Fibroblast of mammary gland (primary cell): ENCODE measurements at regions not wholly inside any gene's neighbourhood (a gene's known extent, or its start where the extent isn't known, plus 50 kb on each side); places are given as distances from the start of the nearest gene placed in this dataset.

Source experiments
- DNase-seq: peaks from one replicate; pipeline ENCODE4 v3.0.0-alpha.2; 2010; ENCODE audit warnings: low read depth
- H3K4me3 ChIP-seq: 2 replicates; pipeline ENCODE4 v1.5.1; 2011; ENCODE audit warnings: low read depth, mild to moderate bottlenecking, low read length, moderate library complexity; ENCODE audit not compliant: control insufficient read depth
- CTCF ChIP-seq: conservative IDR thresholded peaks from 2 replicates; pipeline ENCODE4 v1.5.1; 2011; ENCODE audit warnings: low read depth, low read length, inconsistent platforms; ENCODE audit not compliant: control insufficient read depth, insufficient read depth

GRCh38 chr18:64518191-64518590 is 369.3 kb upstream of the LINC00305 start:
- no peak for TF ChIP-seq CTCF
- H3K4me3 ChIP-seq = no peak overlapping the region
- DNase-seq = no peak

GRCh38 chr18:64513401-64513800 is 364.5 kb upstream of the LINC00305 start:
- TF ChIP-seq CTCF = no peak
- DNase-seq = no peak
- no peak overlapping the region for H3K4me3 ChIP-seq

GRCh38 chr18:64490207-64490606 is 341.3 kb upstream of the LINC00305 start:
- no peak for DNase-seq
- no peak for TF ChIP-seq CTCF
- no peak overlapping the region for H3K4me3 ChIP-seq

GRCh38 chr18:64488698-64489097 is 339.8 kb upstream of the LINC00305 start:
- H3K4me3 ChIP-seq = no peak overlapping the region
- TF ChIP-seq CTCF = no peak
- DNase-seq = no peak

GRCh38 chr18:64474773-64475172 is 325.9 kb upstream of the LINC00305 start:
- no peak for DNase-seq

GRCh38 chr18:64474255-64474654 is 325.4 kb upstream of the LINC00305 start:
- no peak for TF ChIP-seq CTCF
- no peak for DNase-seq
- H3K4me3 ChIP-seq = no peak overlapping the region

More at GRCh38 chr18:64474773-64475172, 325.9 kb upstream of the LINC00305 start:
- H3K4me3 ChIP-seq = no peak overlapping the region
- no peak for TF ChIP-seq CTCF

- H3K4me3 ChIP-seq = no peak overlapping the region
- TF ChIP-seq CTCF = no peak
- no peak for DNase-seq
Observed at GRCh38 chr18:64449434-64449833, 300.5 kb upstream of the LINC00305 start.
